ENCODE measurements at regions not wholly inside any gene's neighbourhood (a gene's known extent, or its start where the extent isn't known, plus 50 kb on each side); places are given as distances from the start of the nearest gene placed in this dataset.

GRCh38 chr5:87132696-87133095 lies 135.0 kb upstream of the RASA1 start:
- TF ChIP-seq, protein P1, sequence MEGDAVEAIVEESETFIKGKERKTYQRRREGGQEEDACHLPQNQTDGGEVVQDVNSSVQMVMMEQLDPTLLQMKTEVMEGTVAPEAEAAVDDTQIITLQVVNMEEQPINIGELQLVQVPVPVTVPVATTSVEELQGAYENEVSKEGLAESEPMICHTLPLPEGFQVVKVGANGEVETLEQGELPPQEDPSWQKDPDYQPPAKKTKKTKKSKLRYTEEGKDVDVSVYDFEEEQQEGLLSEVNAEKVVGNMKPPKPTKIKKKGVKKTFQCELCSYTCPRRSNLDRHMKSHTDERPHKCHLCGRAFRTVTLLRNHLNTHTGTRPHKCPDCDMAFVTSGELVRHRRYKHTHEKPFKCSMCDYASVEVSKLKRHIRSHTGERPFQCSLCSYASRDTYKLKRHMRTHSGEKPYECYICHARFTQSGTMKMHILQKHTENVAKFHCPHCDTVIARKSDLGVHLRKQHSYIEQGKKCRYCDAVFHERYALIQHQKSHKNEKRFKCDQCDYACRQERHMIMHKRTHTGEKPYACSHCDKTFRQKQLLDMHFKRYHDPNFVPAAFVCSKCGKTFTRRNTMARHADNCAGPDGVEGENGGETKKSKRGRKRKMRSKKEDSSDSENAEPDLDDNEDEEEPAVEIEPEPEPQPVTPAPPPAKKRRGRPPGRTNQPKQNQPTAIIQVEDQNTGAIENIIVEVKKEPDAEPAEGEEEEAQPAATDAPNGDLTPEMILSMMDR (IDR thresholded peaks at IDR 0.05), result no peak
- TF ChIP-seq POLR2A (IDR thresholded peaks at IDR 0.05), result no peak

Data from breast epithelium (tissue), 3 donors.